Thyroid gland (tissue), 4 donors: ENCODE measurements at regions not wholly inside any gene's neighbourhood (a gene's known extent, or its start where the extent isn't known, plus 50 kb on each side); places are given as distances from the start of the nearest gene placed in this dataset.

Source experiments
- DNase-seq, 2 donors: peaks; one replicate each; pipeline ENCODE4 v3.0.0-alpha.2; 2019
- H3K27ac ChIP-seq, 3 donors: fragments of 200-600 bp; sonication (generic); 1 replicate in 2 of 3; 2 replicates in 1 of 3; pipeline ENCODE4 v1.5.1; 2016 to 2019; ENCODE audit warnings: mild to moderate bottlenecking in 1 of 3, moderate library complexity in 1 of 3
- H3K27me3 ChIP-seq: fragments of 200-600 bp; sonication (generic); one replicate; pipeline ENCODE4 v1.5.1; 2019
- H3K36me3 ChIP-seq, 2 donors: fragments of 200-600 bp; sonication (generic); one replicate each; pipeline ENCODE4 v1.5.1; 2016 to 2019
- H3K4me1 ChIP-seq, 2 donors: fragments of 200-600 bp; sonication (generic); one replicate each; pipeline ENCODE4 v1.5.1; 2017 to 2019
- H3K4me3 ChIP-seq, 3 donors: fragments of 200-600 bp; sonication (generic); replicated peaks in 1 of 3; 1 replicate in 2 of 3; 2 replicates in 1 of 3; pipeline ENCODE4 v1.5.1; 2016; ENCODE audit warnings: mild to moderate bottlenecking in 1 of 3
- H3K9me3 ChIP-seq: fragments of 200-600 bp; sonication (generic); one replicate; pipeline ENCODE4 v1.5.1; 2017
- POLR2A ChIP-seq, 2 donors: fragments of 450-650 bp; IDR thresholded peaks; one replicate each; pipeline ENCODE4 v1.6.1; 2017; ENCODE audit warnings: antibody characterized with exemption in 2 of 2, mild to moderate bottlenecking in 2 of 2, moderate library complexity in 1 of 2
- WGBS, 2 donors: methylation state at CpG; one replicate each; pipeline ENCODE4 v1.1.5; 2017; 5-methylcytosine and 5-hydroxymethylcytosine counted together
- intact Hi-C: fragments of 100-400 bp; cut with DNase I; formaldehyde crosslinking; loops from one replicate; pipeline ENCODE4 v1.15.1; 2023
- TF ChIP-seq, protein P1 (sequence below), 6 experiments: fragments of 200-600 bp in 3 of 6; fragments of 450-650 bp in 3 of 6; sonication (generic) in 3 of 6; IDR thresholded peaks; one replicate each; pipeline ENCODE4 v1.5.1; 2016 to 2019; ENCODE audit warnings: antibody characterized with exemption in 6 of 6, mild to moderate bottlenecking in 2 of 6, inconsistent platforms in 1 of 6, moderate library complexity in 1 of 6

DNA sequence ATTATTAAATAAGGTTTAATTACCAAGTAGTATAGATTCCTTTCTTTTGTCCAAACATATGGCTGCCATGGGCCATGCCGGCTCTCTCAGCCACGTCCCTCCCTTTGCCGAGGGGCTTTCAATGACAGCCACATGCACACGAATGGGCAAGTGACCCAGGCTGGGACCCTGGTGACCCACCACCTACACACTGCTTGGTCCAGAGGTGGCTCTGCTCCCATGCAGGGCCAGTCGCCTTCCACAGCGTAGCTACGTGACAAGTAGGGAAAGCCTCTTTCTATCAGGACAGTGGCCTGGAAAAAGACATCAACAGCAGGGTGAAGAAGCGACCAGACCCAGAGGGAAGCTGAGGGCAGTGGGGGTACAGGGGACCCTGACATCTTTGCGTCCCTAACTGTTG lies 152.8 kb upstream of the CST7 start:
- Histone ChIP-seq H3K4me3 (no peak overlapping the region), H3K27me3 (no peaks in the 10 kb centered on the region), H3K4me1 (peaks cover 3 to 15% of the 10 kb centered on the region in 2 donors), H3K36me3 (no peaks in the 10 kb centered on the region), H3K9me3 (no peaks in the 10 kb centered on the region), H3K27ac (no peak overlapping the region)
- intact Hi-C loops = no loop called here
- TF ChIP-seq POLR2A (IDR thresholded peaks at IDR 0.05) = no peak
- TF ChIP-seq, protein P1, sequence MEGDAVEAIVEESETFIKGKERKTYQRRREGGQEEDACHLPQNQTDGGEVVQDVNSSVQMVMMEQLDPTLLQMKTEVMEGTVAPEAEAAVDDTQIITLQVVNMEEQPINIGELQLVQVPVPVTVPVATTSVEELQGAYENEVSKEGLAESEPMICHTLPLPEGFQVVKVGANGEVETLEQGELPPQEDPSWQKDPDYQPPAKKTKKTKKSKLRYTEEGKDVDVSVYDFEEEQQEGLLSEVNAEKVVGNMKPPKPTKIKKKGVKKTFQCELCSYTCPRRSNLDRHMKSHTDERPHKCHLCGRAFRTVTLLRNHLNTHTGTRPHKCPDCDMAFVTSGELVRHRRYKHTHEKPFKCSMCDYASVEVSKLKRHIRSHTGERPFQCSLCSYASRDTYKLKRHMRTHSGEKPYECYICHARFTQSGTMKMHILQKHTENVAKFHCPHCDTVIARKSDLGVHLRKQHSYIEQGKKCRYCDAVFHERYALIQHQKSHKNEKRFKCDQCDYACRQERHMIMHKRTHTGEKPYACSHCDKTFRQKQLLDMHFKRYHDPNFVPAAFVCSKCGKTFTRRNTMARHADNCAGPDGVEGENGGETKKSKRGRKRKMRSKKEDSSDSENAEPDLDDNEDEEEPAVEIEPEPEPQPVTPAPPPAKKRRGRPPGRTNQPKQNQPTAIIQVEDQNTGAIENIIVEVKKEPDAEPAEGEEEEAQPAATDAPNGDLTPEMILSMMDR (IDR thresholded peaks at IDR 0.05) = no peak
- DNase-seq = no peak
- 93 to 97% methylated on average over 9 of the region's 9 CpGs for WGBS, 2 donors

DNA sequence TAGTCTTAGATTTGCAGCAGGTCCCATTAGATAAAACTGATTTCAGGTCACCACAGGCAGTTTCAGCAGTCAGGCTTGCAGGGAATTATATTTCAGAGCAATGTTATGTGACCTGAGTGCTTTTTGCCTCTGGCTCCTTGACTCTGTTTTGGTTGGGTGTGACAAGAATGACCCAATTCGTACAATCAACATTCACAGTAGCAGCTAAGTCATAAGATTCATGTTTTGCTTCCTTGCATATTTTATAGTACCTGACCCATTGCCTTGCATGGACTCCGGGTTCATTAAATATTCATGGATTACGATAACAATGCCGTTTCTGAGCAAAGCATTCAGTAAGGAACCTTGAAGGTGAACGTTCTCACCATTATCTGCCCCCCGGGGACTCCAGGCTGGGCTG lies 152.0 kb upstream of the CST7 start:
- no peak for DNase-seq
- no peaks in the 10 kb centered on the region for H3K9me3 ChIP-seq
- intact Hi-C loops = no loop called here
- H3K36me3 ChIP-seq = no peaks in the 10 kb centered on the region
- H3K27me3 ChIP-seq = no peaks in the 10 kb centered on the region
- WGBS, 2 donors = 71 to 76% methylated on average over 6 of the region's 6 CpGs
- peak overlapping the region in 1 of 3 donors; percentile 20 for H3K27ac ChIP-seq
- H3K4me1 ChIP-seq = peaks cover 3 to 15% of the 10 kb centered on the region in 2 donors
- H3K4me3 ChIP-seq = no peak overlapping the region
- TF ChIP-seq, protein P1 (IDR thresholded peaks at IDR 0.05) = no peak
- TF ChIP-seq POLR2A (IDR thresholded peaks at IDR 0.05) = no peak

DNA sequence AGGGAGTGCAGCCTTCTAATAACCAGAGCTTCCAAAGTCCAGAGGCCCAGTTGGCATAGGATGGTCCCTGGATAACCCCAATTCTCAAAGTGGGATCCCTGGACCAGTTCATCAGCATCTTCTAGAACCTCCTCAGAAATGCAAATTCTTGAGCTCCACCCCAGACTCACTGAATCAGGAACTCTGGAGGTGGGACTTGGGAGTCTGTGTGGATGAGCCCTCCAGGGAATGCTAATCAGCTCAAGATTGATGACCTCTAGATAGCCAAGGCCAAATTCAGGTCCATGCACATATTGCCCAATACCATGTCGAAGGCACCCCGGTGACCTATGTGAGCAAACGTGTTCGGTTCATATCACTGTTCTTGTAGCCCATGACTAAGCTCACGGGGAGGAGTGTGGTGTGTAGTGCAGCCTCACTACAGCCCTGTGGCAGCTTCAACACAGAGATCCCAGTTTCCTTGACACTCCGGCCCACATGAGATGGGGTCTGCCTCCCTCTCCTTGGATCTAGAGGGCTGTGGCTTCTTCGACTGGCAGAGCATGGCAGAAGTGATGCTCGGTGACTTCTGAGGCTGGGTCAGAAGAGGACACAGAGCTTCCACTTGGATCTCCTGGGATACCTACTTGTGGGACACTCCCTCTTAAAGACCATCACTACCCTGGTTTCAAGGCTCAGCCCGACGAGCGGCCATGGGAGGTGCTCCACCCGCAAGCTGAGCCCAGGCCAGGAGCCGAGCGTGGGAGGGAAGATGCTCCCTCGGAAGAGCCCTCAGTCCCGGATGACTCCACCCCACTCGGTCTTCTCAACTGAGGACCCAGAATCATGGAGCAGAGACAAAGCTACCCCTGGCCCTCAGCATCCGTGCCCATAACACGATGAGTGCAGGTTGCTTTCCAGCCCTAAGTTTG lies 151.1 kb upstream of the CST7 start:
- Histone ChIP-seq H3K36me3 (no peaks in the 10 kb centered on the region), H3K4me1 (peaks cover 3 to 15% of the 10 kb centered on the region in 2 donors), H3K27ac (no peak overlapping the region), H3K27me3 (no peaks in the 10 kb centered on the region), H3K4me3 (no peak overlapping the region), H3K9me3 (no peaks in the 10 kb centered on the region)
- no peak for DNase-seq
- TF ChIP-seq, protein P1 (IDR thresholded peaks at IDR 0.05) = no peak
- no peak for TF ChIP-seq POLR2A (IDR thresholded peaks at IDR 0.05)
- WGBS, 2 donors = 86 to 92% methylated on average over 18 to 19 of the region's 19 CpGs
- intact Hi-C loops = no loop called here

DNA sequence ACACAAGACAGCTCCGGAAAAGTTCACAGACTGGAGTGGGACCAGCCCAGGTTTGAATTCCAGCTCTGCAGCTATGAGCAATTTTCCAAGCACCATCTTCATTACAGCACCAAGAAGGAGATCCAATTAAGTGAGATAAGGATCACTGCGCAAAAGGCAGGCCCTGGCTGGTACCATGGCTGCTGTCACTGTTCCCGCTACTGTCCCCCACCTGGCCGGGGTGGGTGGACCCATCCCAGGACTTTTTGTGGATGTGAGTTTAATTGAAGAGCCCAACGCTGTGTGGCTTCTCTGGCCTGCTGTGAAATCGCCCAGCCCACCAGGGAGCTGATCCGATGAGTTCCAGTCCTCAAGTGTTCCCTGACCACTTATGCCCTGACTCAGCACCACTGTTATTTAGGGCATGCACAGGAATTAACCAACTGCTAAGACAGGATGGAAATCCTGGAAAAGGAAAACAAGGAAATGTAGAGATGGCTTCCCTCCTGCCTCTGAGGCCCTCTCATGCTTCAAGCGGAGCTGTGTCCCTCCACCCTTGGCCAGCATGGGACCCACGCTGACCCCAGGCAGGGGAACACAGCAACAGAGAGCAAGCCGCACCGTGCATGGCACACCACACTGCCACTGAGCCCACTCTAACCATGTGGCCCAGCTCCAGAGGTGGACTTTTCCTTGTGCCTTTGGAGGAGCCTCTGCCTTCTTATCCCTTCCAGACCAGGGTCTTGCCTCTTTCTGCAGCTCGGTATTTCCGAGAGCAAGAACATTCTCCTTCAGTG lies 150.0 kb upstream of the CST7 start:
- H3K27me3 ChIP-seq = no peaks in the 10 kb centered on the region
- no peaks in the 10 kb centered on the region for H3K36me3 ChIP-seq
- intact Hi-C loops = no loop called here
- DNase-seq = peak; percentile 50 to 51
- WGBS, 2 donors = 80 to 84% methylated on average over 12 to 13 of the region's 13 CpGs
- H3K4me3 ChIP-seq = no peak overlapping the region
- H3K4me1 ChIP-seq = peaks cover 5 to 22% of the 10 kb centered on the region in 2 donors
- peak overlapping the region in 1 of 3 donors; percentile 39 for H3K27ac ChIP-seq
- H3K9me3 ChIP-seq = no peaks in the 10 kb centered on the region
- TF ChIP-seq, protein P1 (IDR thresholded peaks at IDR 0.05) = no peak
- TF ChIP-seq POLR2A (IDR thresholded peaks at IDR 0.05) = no peak
